Heart right ventricle (tissue), 16 donors: ENCODE measurements at regions not wholly inside any gene's neighbourhood (a gene's known extent, or its start where the extent isn't known, plus 50 kb on each side); places are given as distances from the start of the nearest gene placed in this dataset.

Experiments
- ATAC-seq, 8 donors: fragments of 200-7000 bp; cut with Tn5 transposase; one replicate each; pipeline ENCODE4 v1.9.1; 2020; ENCODE audit warnings: mild to moderate bottlenecking in 8 of 8, moderate library complexity in 8 of 8, moderate number of reproducible peaks in 1 of 8
- DNase-seq, 2 donors: peaks; one replicate each; pipeline ENCODE4 v3.0.0-alpha.2; 2020
- H3K27ac ChIP-seq, 10 donors: fragments of 200-600 bp; sonication (generic) in 2 of 10; one replicate each; pipeline versions ENCODE4 v1.5.0 to v1.8.0; 2020 to 2022; ENCODE audit warnings: mild to moderate bottlenecking in 3 of 10
- H3K27me3 ChIP-seq, 7 donors: fragments of 200-600 bp; one replicate each; pipeline ENCODE4 v1.8.0; 2021 to 2022; ENCODE audit warnings: mild to moderate bottlenecking in 2 of 7
- H3K36me3 ChIP-seq, 9 donors: fragments of 200-600 bp; sonication (generic) in 1 of 9; one replicate each; pipeline versions ENCODE4 v1.5.0 to v1.8.0; 2020 to 2022; ENCODE audit warnings: mild to moderate bottlenecking in 2 of 9
- H3K4me1 ChIP-seq, 9 donors: fragments of 200-600 bp; sonication (generic) in 1 of 9; one replicate each; pipeline versions ENCODE4 v1.5.0 to v1.8.0; 2020 to 2022; ENCODE audit warnings: mild to moderate bottlenecking in 4 of 9
- H3K4me3 ChIP-seq, 10 donors: fragments of 200-600 bp; sonication (generic) in 2 of 10; one replicate each; pipeline versions ENCODE4 v1.5.0 to v1.8.0; 2020 to 2022; ENCODE audit warnings: mild to moderate bottlenecking in 7 of 10, moderate library complexity in 2 of 10
- H3K9me3 ChIP-seq, 11 donors: fragments of 200-600 bp in 10 of 11; sonication (generic) in 2 of 11; one replicate each; pipeline versions ENCODE4 v1.5.0 to v1.8.0; 2013 to 2022; ENCODE audit warnings: mild to moderate bottlenecking in 2 of 11, control low read depth in 1 of 11, moderate library complexity in 1 of 11
- WGBS, 2 donors: extraction: QIAGEN DNeasy Blood & Tissue Kit; methylation state at CpG; one replicate each; pipeline ENCODE4 v1.1.7; 2013; ENCODE audit warnings: inconsistent platforms in 1 of 2; 5-methylcytosine and 5-hydroxymethylcytosine counted together
- intact Hi-C, 10 donors: fragments of 100-400 bp; cut with DNase I; formaldehyde crosslinking; loops; one replicate each; pipeline versions ENCODE4 v1.11.1 to v1.14.2; 2022
- TF ChIP-seq, protein P1 (sequence below), 9 donors: fragments of 200-600 bp; sonication (generic) in 2 of 9; IDR thresholded peaks; one replicate each; pipeline versions ENCODE4 v1.5.0 to v1.8.0; 2021 to 2022; ENCODE audit warnings: antibody characterized with exemption in 9 of 9, mild to moderate bottlenecking in 5 of 9, moderate library complexity in 1 of 9
- donor health status: Arrhythmogenic right ventricular cardiomyopathy.
- donor health status: ischemic (EF 13 %, LVEDD 7.1; RV severe dilation, severe dysfunction).
- donor health status: healthy with polysubstance abuse.
- donor health status: DM: no; HTN: yes; CAD: no.
- donor health status: DM: no; HTN: no; CAD: no.
- donor health status: ischemic (EF 25% LVEDD 6.9; RV normal size, moderate dysfunction).
- donor health status: ischemic (EF 25% LVEDD 5.7; RV mildly dilated, moderate dysfunction).
- donor health status: healthy.
- donor health status: DM: yes; HTN: yes; CAD: no.
- donor health status: Ischemic cardiomyopathy.
- donor health status: ischemic (EF 35%, LVEDD 5.7; RV mildly dilated, moderate dysfunction).
- donor health status: nonischemic (EF 11% LVEDD 7.7; RV severe dilation, severe dysfunction).
- donor health status: DM: yes; HTN: yes; CAD: no.
- donor health status: PGD.
- donor health status: ischemic (EF 29% LVEDD 5.4; RV normal size, mild dysfunction).
- donor health status: nonischemic (EF 23%, LVEDD 6.1; RV moderate dilation, normal function).

DNA sequence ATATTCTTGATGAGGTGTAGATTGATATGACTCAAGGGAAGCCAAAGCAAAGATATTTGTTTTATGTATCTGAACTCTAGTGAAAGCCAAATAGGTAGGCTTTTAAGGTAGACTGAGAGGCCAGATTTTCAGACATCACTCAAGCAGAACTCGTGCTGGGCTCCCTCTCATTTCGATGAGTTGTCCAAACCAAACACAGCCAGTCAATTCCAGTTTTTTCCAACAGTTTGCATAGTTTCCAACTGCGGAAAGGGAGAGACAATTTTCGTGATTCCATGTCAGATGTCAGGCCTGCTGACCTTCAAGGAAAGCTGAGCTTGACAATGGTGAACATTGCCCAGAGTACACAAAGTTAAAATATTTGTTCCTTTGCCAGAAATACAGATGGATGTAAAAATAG lies 110.9 kb upstream of the MPPED2 start:
- peaks cover 0 to 6% (median 0%) of the 10 kb centered on the region in 11 donors for H3K9me3 ChIP-seq
- no peak overlapping the region for H3K4me3 ChIP-seq
- no peak for ATAC-seq

DNA sequence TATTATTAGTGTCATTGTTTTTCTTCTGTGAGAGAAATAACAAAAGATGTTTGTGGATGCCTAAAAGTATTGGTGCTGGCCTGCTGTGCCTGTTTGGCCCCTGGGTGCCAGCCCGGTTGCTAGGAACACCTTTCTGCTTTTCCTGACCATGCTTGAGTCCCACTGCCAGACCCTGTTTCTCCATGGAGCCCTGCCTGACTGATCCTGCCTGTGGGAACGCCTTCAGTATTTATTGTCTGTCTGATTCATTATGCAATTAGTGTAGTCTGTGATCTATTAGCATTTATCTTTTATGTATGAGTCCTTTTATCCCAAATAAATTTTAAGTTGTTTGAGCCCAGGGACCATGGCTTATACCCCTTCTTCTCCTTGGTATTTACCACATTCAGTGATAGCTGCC lies 98.6 kb upstream of the MPPED2 start:
- no peak overlapping the region for H3K4me3 ChIP-seq
- intact Hi-C loops = no loop called here
- no peak for DNase-seq
- H3K27me3 ChIP-seq = no peaks in the 10 kb centered on the region
- no peak for ATAC-seq
- TF ChIP-seq, protein P1, sequence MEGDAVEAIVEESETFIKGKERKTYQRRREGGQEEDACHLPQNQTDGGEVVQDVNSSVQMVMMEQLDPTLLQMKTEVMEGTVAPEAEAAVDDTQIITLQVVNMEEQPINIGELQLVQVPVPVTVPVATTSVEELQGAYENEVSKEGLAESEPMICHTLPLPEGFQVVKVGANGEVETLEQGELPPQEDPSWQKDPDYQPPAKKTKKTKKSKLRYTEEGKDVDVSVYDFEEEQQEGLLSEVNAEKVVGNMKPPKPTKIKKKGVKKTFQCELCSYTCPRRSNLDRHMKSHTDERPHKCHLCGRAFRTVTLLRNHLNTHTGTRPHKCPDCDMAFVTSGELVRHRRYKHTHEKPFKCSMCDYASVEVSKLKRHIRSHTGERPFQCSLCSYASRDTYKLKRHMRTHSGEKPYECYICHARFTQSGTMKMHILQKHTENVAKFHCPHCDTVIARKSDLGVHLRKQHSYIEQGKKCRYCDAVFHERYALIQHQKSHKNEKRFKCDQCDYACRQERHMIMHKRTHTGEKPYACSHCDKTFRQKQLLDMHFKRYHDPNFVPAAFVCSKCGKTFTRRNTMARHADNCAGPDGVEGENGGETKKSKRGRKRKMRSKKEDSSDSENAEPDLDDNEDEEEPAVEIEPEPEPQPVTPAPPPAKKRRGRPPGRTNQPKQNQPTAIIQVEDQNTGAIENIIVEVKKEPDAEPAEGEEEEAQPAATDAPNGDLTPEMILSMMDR (IDR thresholded peaks at IDR 0.05) = no peak
- H3K9me3 ChIP-seq = peaks cover 0 to 7% (median 0%) of the 10 kb centered on the region in 11 donors
- H3K27ac ChIP-seq = no peak overlapping the region
- no peaks in the 10 kb centered on the region for H3K36me3 ChIP-seq
- 80 to 83% methylated on average over 2 of the region's 2 CpGs for WGBS, 2 donors
- no peaks in the 10 kb centered on the region for H3K4me1 ChIP-seq

More for the DNA sequence above, 110.9 kb upstream of the MPPED2 start:
- intact Hi-C loops = no loop called here
- Histone ChIP-seq H3K27ac (no peak overlapping the region), H3K36me3 (no peaks in the 10 kb centered on the region), H3K27me3 (no peaks in the 10 kb centered on the region), H3K4me1 (no peaks in the 10 kb centered on the region)
- 64 to 67% methylated on average over 4 of the region's 4 CpGs for WGBS, 2 donors
- TF ChIP-seq, protein P1 (IDR thresholded peaks at IDR 0.05) = no peak
- no peak for DNase-seq

DNA sequence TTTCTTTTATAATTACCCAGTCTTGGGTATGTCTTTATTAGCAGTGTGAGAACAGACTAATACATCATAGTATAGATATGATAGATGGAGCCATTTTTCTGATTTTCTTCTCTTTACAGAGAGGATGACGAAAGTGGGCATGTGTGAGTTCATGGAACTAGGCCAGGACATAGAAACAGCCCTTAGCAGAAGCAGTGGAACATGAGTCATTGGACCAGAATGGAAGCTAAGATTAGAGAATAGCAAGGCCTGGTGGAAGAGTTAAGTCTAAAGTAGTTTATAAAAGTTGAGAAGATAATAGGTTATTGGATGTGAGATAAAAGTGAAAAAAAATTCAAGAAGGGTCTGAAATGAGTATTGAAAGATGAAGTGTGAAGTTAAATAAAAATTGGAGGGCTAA lies 97.0 kb upstream of the MPPED2 start:
- intact Hi-C loops = no loop called here
- WGBS, 2 donors = 71 to 91% methylated on average over 1 of the region's 1 CpG
- peak in 2 of 8 donors; percentile 44 to 65 for ATAC-seq

DNA sequence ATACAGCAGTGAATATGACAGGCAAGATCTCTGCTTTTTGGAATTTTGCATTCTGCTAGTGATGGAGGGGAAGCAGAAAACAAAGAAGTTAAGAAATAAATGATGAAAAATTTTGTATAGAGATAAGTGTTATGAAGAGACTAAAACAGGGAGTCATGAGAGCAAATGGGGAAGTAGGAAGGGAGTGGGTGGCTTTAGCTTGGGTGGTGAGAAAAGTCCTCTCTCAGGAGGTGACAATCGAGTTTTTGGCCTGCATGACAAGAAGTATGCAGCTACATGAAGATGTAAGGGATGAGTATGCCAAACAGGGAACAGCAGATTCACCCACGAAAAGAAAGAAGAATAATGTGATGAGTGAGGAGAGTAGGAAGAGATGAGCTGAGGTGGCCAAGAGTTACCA lies 80.7 kb upstream of the MPPED2 start:
- Histone ChIP-seq H3K36me3 (no peaks in the 10 kb centered on the region), H3K27ac (no peak overlapping the region), H3K27me3 (no peaks in the 10 kb centered on the region), H3K4me3 (no peak overlapping the region), H3K9me3 (peaks cover 0 to 12% (median 0%) of the 10 kb centered on the region in 11 donors), H3K4me1 (no peaks in the 10 kb centered on the region)
- DNase-seq (no peak), ATAC-seq (no peak)
- intact Hi-C loops = no loop called here
- TF ChIP-seq, protein P1 (IDR thresholded peaks at IDR 0.05) = no peak
- WGBS, 2 donors = 68 to 74% methylated on average over 2 of the region's 2 CpGs

More for the DNA sequence above, 97.0 kb upstream of the MPPED2 start:
- H3K27ac ChIP-seq = no peak overlapping the region
- DNase-seq = peak in 1 of 2 donors; percentile 5
- TF ChIP-seq, protein P1 (IDR thresholded peaks at IDR 0.05) = no peak
- H3K9me3 ChIP-seq = peaks cover 0 to 7% (median 0%) of the 10 kb centered on the region in 11 donors
- H3K36me3 ChIP-seq = no peaks in the 10 kb centered on the region
- H3K4me1 ChIP-seq = no peaks in the 10 kb centered on the region
- no peak overlapping the region for H3K4me3 ChIP-seq
- no peaks in the 10 kb centered on the region for H3K27me3 ChIP-seq
